ENCODE measurements at regions not wholly inside any gene's neighbourhood (a gene's known extent, or its start where the extent isn't known, plus 50 kb on each side); places are given as distances from the start of the nearest gene placed in this dataset.

GRCh38 chr3:159620873-159621272 lies 367.8 kb upstream of the IL12A start:
- H3K27ac ChIP-seq = no peak overlapping the region
- H3K9ac ChIP-seq = no peak overlapping the region
- TF ChIP-seq EZH2phosphoT487 (IDR thresholded peaks at IDR 0.05) = no peak
- TF ChIP-seq EZH2 (IDR thresholded peaks at IDR 0.05) = no peak
- TF ChIP-seq CTCF (IDR thresholded peaks at IDR 0.05) = no peak
- H3K27me3 ChIP-seq = no peaks in the 10 kb centered on the region
- Mint-ChIP-seq H3K27me3 (ENCODE audit: insufficient read depth, low read depth) (peaks cover 3% of the 10 kb centered on the region), H3K27ac (no peak overlapping the region), H3K4me3 (no peak overlapping the region), H3K36me3 (no peaks in the 10 kb centered on the region), H3K9me3 (peaks cover 3% of the 10 kb centered on the region), H3K4me1 (peaks cover 38% of the 10 kb centered on the region)
- peaks cover 26% of the 10 kb centered on the region for H3K4me1 ChIP-seq
- no peak overlapping the region for H3K4me2 ChIP-seq
- no peaks in the 10 kb centered on the region for H3K79me2 ChIP-seq (ENCODE audit: low read depth)
- no peak overlapping the region for H2AFZ ChIP-seq (replicated peaks)
- H3K9me3 ChIP-seq (ENCODE audit: low read depth) = no peaks in the 10 kb centered on the region
- no peaks in the 10 kb centered on the region for H3K36me3 ChIP-seq
- peaks cover 19% of the 10 kb centered on the region for H3F3A ChIP-seq (ENCODE audit: low read depth)
- no peaks in the 10 kb centered on the region for H4K20me1 ChIP-seq (ENCODE audit: low read depth)
- H3K4me3 ChIP-seq = no peak overlapping the region
- no peak for DNase-seq (ENCODE audit: low spot score)

- peaks cover 19% of the 10 kb centered on the region for H3K4me1 ChIP-seq
- no peaks in the 10 kb centered on the region for H4K20me1 ChIP-seq (ENCODE audit: low read depth)
- Mint-ChIP-seq H3K9me3 (no peaks in the 10 kb centered on the region), H3K27ac (no peak overlapping the region), H3K27me3 (ENCODE audit: insufficient read depth, low read depth) (peaks cover 3% of the 10 kb centered on the region), H3K4me3 (no peak overlapping the region), H3K36me3 (no peaks in the 10 kb centered on the region), H3K4me1 (peaks cover 18% of the 10 kb centered on the region)
- H3F3A ChIP-seq (ENCODE audit: low read depth) = peaks cover 8% of the 10 kb centered on the region
- no peak overlapping the region for H3K4me3 ChIP-seq
- H3K27ac ChIP-seq = no peak overlapping the region
- no peaks in the 10 kb centered on the region for H3K27me3 ChIP-seq
- no peaks in the 10 kb centered on the region for H3K79me2 ChIP-seq (ENCODE audit: low read depth)
- DNase-seq (ENCODE audit: low spot score) = no peak
- no peaks in the 10 kb centered on the region for H3K9me3 ChIP-seq (ENCODE audit: low read depth)
- H3K4me2 ChIP-seq = no peak overlapping the region
- no peak overlapping the region for H3K9ac ChIP-seq
- TF ChIP-seq EZH2phosphoT487 (IDR thresholded peaks at IDR 0.05) (no peak), EZH2 (IDR thresholded peaks at IDR 0.05) (no peak), CTCF (IDR thresholded peaks at IDR 0.05) (no peak)
- no peak overlapping the region for H2AFZ ChIP-seq (replicated peaks)
- H3K36me3 ChIP-seq = no peaks in the 10 kb centered on the region
Observed at GRCh38 chr3:159624616-159625015, 364.0 kb upstream of the IL12A start.

- Mint-ChIP-seq H3K4me3 (no peak overlapping the region), H3K4me1 (peaks cover 14% of the 10 kb centered on the region), H3K27me3 (ENCODE audit: insufficient read depth, low read depth) (peaks cover 3% of the 10 kb centered on the region), H3K9me3 (no peaks in the 10 kb centered on the region), H3K36me3 (no peaks in the 10 kb centered on the region), H3K27ac (no peak overlapping the region)
- H3K27ac ChIP-seq = no peak overlapping the region
- peaks cover 5% of the 10 kb centered on the region for H3F3A ChIP-seq (ENCODE audit: low read depth)
- no peaks in the 10 kb centered on the region for H3K79me2 ChIP-seq (ENCODE audit: low read depth)
- no peaks in the 10 kb centered on the region for H4K20me1 ChIP-seq (ENCODE audit: low read depth)
- H3K27me3 ChIP-seq = no peaks in the 10 kb centered on the region
- peaks cover 9% of the 10 kb centered on the region for H3K4me1 ChIP-seq
- H3K4me2 ChIP-seq = no peak overlapping the region
- no peak for TF ChIP-seq EZH2 (IDR thresholded peaks at IDR 0.05)
- no peak for TF ChIP-seq EZH2phosphoT487 (IDR thresholded peaks at IDR 0.05)
- no peak for TF ChIP-seq CTCF (IDR thresholded peaks at IDR 0.05)
- no peaks in the 10 kb centered on the region for H3K9me3 ChIP-seq (ENCODE audit: low read depth)
- no peak for DNase-seq (ENCODE audit: low spot score)
- H3K36me3 ChIP-seq = no peaks in the 10 kb centered on the region
- H3K9ac ChIP-seq = no peak overlapping the region
- no peak overlapping the region for H2AFZ ChIP-seq (replicated peaks)
- no peak overlapping the region for H3K4me3 ChIP-seq
Observed at GRCh38 chr3:159625594-159625993, 363.0 kb upstream of the IL12A start.
